Esophagus muscularis mucosa (tissue), 4 donors: ENCODE measurements at regions not wholly inside any gene's neighbourhood (a gene's known extent, or its start where the extent isn't known, plus 50 kb on each side); places are given as distances from the start of the nearest gene placed in this dataset.

Experiments
- DNase-seq: peaks from one replicate; pipeline ENCODE4 v3.0.0-alpha.2; 2017; ENCODE audit errors: extremely low spot score
- H3K27ac ChIP-seq, 4 donors: fragments of 200-600 bp; sonication (generic); replicated peaks in 1 of 4; 1 replicate in 3 of 4; 2 replicates in 1 of 4; pipeline ENCODE4 v1.5.1; 2016 to 2019; ENCODE audit warnings: mild to moderate bottlenecking in 1 of 4
- H3K27me3 ChIP-seq, 4 donors: fragments of 200-600 bp; sonication (generic); one replicate each; pipeline versions ENCODE4 v1.5.1 to v1.6.0; 2016 to 2019
- H3K36me3 ChIP-seq, 4 donors: fragments of 200-600 bp; sonication (generic); one replicate each; pipeline ENCODE4 v1.5.1; 2016 to 2019
- H3K4me1 ChIP-seq, 4 donors: fragments of 200-600 bp; sonication (generic); one replicate each; pipeline ENCODE4 v1.5.1; 2016 to 2019
- H3K4me3 ChIP-seq, 4 donors: fragments of 200-600 bp; sonication (generic); 1 replicate in 2 of 4; 2 replicates in 2 of 4; pipeline ENCODE4 v1.5.1; 2016 to 2019; ENCODE audit warnings: mild to moderate bottlenecking in 4 of 4, moderate library complexity in 1 of 4
- H3K9me3 ChIP-seq, 4 donors: fragments of 200-600 bp; sonication (generic); 1 replicate in 3 of 4; 2 replicates in 1 of 4; pipeline ENCODE4 v1.5.1; 2016 to 2019
- EP300 ChIP-seq: sonication (generic); formaldehyde crosslinking; IDR thresholded peaks from one replicate; pipeline ENCODE4 v1.6.1; 2017; ENCODE audit warnings: antibody characterized with exemption
- POLR2A ChIP-seq: fragments of 450-650 bp; IDR thresholded peaks from one replicate; pipeline ENCODE4 v1.6.1; 2017; ENCODE audit warnings: antibody characterized with exemption, moderate library complexity, mild to moderate bottlenecking, low read depth
- POLR2AphosphoS5 ChIP-seq, 2 donors: sonication (generic); formaldehyde crosslinking; IDR thresholded peaks; one replicate each; pipeline ENCODE4 v1.6.1; 2017; ENCODE audit warnings: antibody characterized with exemption in 2 of 2
- WGBS: methylation state at CpG from one replicate; pipeline ENCODE4 v1.1.5; 2018; 5-methylcytosine and 5-hydroxymethylcytosine counted together
- intact Hi-C: fragments of 100-400 bp; cut with DNase I; formaldehyde crosslinking; loops from one replicate; pipeline ENCODE4 v1.15.1; 2023
- TF ChIP-seq, protein P1 (sequence below), 3 experiments: fragments of 200-600 bp in 2 of 3; fragments of 450-650 bp in 1 of 3; sonication (generic) in 2 of 3; IDR thresholded peaks; one replicate each; pipeline ENCODE4 v1.5.1; 2017 to 2019; ENCODE audit warnings: antibody characterized with exemption in 3 of 3, mild to moderate bottlenecking in 2 of 3, moderate library complexity in 1 of 3

DNA sequence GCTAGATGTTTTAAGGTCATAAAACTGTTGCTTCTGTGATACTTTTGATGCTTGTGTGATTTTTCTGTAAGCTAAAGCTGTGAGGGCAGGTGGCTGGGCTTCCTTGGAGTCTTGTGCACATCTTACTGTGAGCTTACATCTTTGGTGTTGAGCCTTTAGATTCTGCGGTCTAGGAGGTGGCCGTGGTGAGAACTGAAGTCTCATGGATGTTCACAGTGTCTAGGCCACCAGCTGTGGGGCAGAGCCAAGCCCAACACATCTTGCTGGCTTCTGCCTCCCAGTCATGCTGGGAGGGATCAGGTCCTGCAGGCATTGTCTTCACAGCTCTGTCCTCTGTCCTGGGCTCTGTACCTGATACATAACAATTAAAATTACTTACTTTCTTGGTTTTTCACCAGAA, 219.7 kb upstream of the HS6ST1 start:
- 100% methylated on average over 2 of the region's 2 CpGs for WGBS
- H3K27ac ChIP-seq = no peak overlapping the region
- no peaks in the 10 kb centered on the region for H3K4me1 ChIP-seq
- no peaks in the 10 kb centered on the region for H3K36me3 ChIP-seq
- H3K4me3 ChIP-seq = no peak overlapping the region
- peaks cover 0 to 4% (median 0%) of the 10 kb centered on the region in 4 donors for H3K27me3 ChIP-seq
- no peak for DNase-seq
- TF ChIP-seq, protein P1, sequence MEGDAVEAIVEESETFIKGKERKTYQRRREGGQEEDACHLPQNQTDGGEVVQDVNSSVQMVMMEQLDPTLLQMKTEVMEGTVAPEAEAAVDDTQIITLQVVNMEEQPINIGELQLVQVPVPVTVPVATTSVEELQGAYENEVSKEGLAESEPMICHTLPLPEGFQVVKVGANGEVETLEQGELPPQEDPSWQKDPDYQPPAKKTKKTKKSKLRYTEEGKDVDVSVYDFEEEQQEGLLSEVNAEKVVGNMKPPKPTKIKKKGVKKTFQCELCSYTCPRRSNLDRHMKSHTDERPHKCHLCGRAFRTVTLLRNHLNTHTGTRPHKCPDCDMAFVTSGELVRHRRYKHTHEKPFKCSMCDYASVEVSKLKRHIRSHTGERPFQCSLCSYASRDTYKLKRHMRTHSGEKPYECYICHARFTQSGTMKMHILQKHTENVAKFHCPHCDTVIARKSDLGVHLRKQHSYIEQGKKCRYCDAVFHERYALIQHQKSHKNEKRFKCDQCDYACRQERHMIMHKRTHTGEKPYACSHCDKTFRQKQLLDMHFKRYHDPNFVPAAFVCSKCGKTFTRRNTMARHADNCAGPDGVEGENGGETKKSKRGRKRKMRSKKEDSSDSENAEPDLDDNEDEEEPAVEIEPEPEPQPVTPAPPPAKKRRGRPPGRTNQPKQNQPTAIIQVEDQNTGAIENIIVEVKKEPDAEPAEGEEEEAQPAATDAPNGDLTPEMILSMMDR (IDR thresholded peaks at IDR 0.05) = no peak
- TF ChIP-seq EP300 (no peak), POLR2A (no peak), POLR2AphosphoS5 (IDR thresholded peaks at IDR 0.05) (no peak)
- intact Hi-C loops = no loop called here
- H3K9me3 ChIP-seq = no peaks in the 10 kb centered on the region

DNA sequence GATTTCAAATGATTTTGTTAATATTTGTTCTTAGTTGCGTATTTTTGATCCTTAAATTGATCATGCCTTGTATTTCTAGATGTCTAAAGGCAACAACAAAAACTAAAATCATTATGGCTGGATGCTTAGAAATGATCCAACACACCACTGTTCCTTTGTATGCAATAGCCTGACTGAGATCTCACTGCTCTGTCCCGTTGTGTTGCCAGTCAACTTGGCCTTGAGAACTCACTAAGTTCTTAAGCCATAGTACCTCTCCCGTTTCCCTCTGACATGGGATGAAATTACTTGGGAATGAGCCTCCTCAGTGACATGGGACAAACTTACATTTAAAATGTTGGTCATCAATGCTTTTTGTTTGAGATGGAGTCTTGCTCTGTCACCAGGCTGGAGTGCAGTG, 222.0 kb upstream of the HS6ST1 start:
- Histone ChIP-seq H3K4me1 (no peaks in the 10 kb centered on the region), H3K9me3 (no peaks in the 10 kb centered on the region), H3K27ac (no peak overlapping the region), H3K4me3 (no peak overlapping the region), H3K36me3 (no peaks in the 10 kb centered on the region), H3K27me3 (peaks cover 0 to 4% (median 0%) of the 10 kb centered on the region in 4 donors)
- DNase-seq = no peak
- no peak for TF ChIP-seq POLR2AphosphoS5 (IDR thresholded peaks at IDR 0.05)
- no peak for TF ChIP-seq POLR2A
- TF ChIP-seq, protein P1 (IDR thresholded peaks at IDR 0.05) = no peak
- no peak for TF ChIP-seq EP300
- WGBS = 100% methylated on average over 3 of the region's 3 CpGs
- intact Hi-C loops = no loop called here

DNA sequence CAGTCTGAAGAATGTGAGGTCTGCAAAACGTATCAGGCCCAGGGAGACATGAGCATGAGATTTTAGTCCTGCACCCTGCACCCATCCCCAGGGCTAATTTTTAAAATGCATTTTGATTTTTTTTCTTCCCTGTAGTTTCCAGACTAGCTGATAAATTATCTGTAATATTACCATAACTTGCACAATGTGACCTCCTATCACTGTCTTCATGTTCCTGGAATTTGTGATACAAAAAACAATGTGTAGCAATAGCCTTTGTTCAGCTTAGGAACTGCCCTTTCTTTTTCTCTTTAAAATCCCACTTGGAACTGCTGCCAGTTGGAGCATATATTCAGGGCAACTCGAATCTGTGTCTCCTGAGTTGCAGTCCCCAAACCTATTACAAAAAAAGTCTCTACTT, 222.8 kb upstream of the HS6ST1 start:
- no peak for DNase-seq
- H3K4me1 ChIP-seq = no peaks in the 10 kb centered on the region
- intact Hi-C loops = no loop called here
- no peaks in the 10 kb centered on the region for H3K9me3 ChIP-seq
- peaks cover 0 to 4% (median 0%) of the 10 kb centered on the region in 4 donors for H3K27me3 ChIP-seq
- TF ChIP-seq, protein P1 (IDR thresholded peaks at IDR 0.05) = no peak
- TF ChIP-seq EP300 (no peak), POLR2AphosphoS5 (IDR thresholded peaks at IDR 0.05) (no peak), POLR2A (no peak)
- no peak overlapping the region for H3K27ac ChIP-seq
- H3K36me3 ChIP-seq = no peaks in the 10 kb centered on the region
- H3K4me3 ChIP-seq = no peak overlapping the region
- WGBS = 84% methylated on average over 2 of the region's 2 CpGs

DNA sequence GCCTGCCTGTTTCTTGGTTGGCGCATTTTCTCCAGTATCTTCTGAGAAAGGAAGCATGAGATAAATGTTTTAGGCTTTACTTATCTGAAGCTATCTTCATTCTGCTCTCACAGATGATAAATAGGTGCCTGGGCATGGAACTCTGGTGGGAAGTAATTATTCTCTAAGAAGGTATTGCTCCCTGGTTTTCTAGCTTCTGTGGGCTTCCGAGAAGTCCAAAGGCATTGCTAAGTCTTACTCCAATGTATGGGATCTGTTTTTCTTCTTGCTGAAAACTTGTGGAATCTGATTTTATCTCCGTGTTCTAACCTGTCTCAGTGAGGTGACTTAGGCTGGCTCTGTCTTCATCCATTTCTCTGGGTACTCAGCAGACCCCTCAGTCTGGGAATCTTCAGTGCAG, 224.4 kb upstream of the HS6ST1 start:
- TF ChIP-seq EP300 (no peak), POLR2AphosphoS5 (IDR thresholded peaks at IDR 0.05) (no peak), POLR2A (no peak)
- TF ChIP-seq, protein P1 (IDR thresholded peaks at IDR 0.05) = no peak
- intact Hi-C loops = no loop called here

DNA sequence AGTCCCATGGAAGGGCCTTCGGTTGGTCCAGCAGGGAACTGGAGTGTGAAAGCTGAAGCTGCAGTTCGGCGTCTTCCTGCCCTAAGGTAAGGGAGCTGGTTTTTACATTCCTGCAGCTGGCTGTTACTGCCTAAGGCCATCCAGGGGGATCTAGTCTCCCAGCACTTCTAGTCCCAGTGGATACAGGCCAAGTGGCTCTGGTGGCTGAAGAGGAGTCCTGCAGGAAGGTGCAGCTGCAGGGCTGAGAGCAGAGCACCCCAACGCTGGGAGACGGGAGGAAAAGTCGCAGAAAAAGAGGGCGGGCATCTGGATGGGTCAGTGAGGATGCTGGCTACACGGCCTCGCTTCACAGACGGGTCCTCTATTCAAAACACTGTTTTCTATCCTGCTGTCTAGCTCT, 225.0 kb upstream of the HS6ST1 start:
- WGBS = 90% methylated on average over 10 of the region's 10 CpGs
- TF ChIP-seq POLR2AphosphoS5 (IDR thresholded peaks at IDR 0.05) (no peak), EP300 (no peak), POLR2A (no peak)
- TF ChIP-seq, protein P1 (IDR thresholded peaks at IDR 0.05) = no peak
- H3K4me1 ChIP-seq = no peaks in the 10 kb centered on the region
- intact Hi-C loops = no loop called here
- H3K4me3 ChIP-seq = no peak overlapping the region
- H3K27me3 ChIP-seq = peaks cover 0 to 4% (median 0%) of the 10 kb centered on the region in 4 donors
- DNase-seq = no peak
- no peaks in the 10 kb centered on the region for H3K9me3 ChIP-seq
- no peaks in the 10 kb centered on the region for H3K36me3 ChIP-seq
- no peak overlapping the region for H3K27ac ChIP-seq

More for the DNA sequence above, 224.4 kb upstream of the HS6ST1 start:
- no peaks in the 10 kb centered on the region for H3K4me1 ChIP-seq
- H3K9me3 ChIP-seq = no peaks in the 10 kb centered on the region
- 90% methylated on average over 3 of the region's 3 CpGs for WGBS
- no peak for DNase-seq
- H3K27me3 ChIP-seq = peaks cover 0 to 4% (median 0%) of the 10 kb centered on the region in 4 donors
- H3K4me3 ChIP-seq = no peak overlapping the region
- no peaks in the 10 kb centered on the region for H3K36me3 ChIP-seq
- H3K27ac ChIP-seq = no peak overlapping the region
